Cardiac fibroblast (primary cell): ENCODE measurements at regions not wholly inside any gene's neighbourhood (a gene's known extent, or its start where the extent isn't known, plus 50 kb on each side); places are given as distances from the start of the nearest gene placed in this dataset.
A peak's percentile ranks its signal among the peaks of the same experiment; 100 is the strongest.

Source experiments
- DNase-seq, 2 donors: peaks; one replicate each; pipeline versions ENCODE4 v3.0.0 to v3.0.0-alpha.2; 2010; ENCODE audit warnings: low read depth in 2 of 2
- H3K4me3 ChIP-seq, 2 donors: replicated peaks in 1 of 2; 1 replicate in 1 of 2; 2 replicates in 1 of 2; pipeline ENCODE4 v1.5.1; 2011; ENCODE audit warnings: low read depth in 2 of 2, low read length in 2 of 2, mild to moderate bottlenecking in 2 of 2, moderate library complexity in 1 of 2
- TF ChIP-seq, protein P1 (sequence below): IDR thresholded peaks from one replicate; pipeline ENCODE4 v1.5.1; 2011; ENCODE audit warnings: low read depth, mild to moderate bottlenecking, low read length, inconsistent platforms

- DNase-seq, result peak in 1 of 2 donors; percentile 15
- no peak overlapping the region for H3K4me3 ChIP-seq
- TF ChIP-seq, protein P1, sequence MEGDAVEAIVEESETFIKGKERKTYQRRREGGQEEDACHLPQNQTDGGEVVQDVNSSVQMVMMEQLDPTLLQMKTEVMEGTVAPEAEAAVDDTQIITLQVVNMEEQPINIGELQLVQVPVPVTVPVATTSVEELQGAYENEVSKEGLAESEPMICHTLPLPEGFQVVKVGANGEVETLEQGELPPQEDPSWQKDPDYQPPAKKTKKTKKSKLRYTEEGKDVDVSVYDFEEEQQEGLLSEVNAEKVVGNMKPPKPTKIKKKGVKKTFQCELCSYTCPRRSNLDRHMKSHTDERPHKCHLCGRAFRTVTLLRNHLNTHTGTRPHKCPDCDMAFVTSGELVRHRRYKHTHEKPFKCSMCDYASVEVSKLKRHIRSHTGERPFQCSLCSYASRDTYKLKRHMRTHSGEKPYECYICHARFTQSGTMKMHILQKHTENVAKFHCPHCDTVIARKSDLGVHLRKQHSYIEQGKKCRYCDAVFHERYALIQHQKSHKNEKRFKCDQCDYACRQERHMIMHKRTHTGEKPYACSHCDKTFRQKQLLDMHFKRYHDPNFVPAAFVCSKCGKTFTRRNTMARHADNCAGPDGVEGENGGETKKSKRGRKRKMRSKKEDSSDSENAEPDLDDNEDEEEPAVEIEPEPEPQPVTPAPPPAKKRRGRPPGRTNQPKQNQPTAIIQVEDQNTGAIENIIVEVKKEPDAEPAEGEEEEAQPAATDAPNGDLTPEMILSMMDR, result no peak
These were observed 90.8 kb upstream of the NEURL1B start for GRCh38 chr5:172550096-172550765.

DNA sequence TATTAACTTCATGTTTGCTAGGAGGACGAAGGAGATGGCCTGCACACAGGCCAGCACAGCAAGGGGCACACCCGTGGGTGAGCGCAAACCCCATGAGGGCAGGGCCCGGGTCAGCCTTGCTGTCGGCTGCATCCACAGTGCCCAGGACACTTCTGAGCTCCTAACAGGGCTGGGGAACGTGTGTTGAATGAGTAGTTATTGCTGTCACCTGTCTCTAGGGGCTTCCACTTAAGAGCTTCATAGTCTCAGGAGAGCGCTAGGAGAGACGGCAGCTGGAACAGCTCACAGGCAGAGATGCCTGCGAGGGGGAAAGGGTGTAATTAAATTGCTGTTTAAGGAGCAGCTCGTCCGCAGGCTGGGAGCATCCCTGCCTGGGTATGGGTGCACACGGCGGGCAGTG, 91.4 kb upstream of the NEURL1B start:
- H3K4me3 ChIP-seq, result no peak overlapping the region
- DNase-seq, result no peak
- TF ChIP-seq, protein P1, result no peak

DNA sequence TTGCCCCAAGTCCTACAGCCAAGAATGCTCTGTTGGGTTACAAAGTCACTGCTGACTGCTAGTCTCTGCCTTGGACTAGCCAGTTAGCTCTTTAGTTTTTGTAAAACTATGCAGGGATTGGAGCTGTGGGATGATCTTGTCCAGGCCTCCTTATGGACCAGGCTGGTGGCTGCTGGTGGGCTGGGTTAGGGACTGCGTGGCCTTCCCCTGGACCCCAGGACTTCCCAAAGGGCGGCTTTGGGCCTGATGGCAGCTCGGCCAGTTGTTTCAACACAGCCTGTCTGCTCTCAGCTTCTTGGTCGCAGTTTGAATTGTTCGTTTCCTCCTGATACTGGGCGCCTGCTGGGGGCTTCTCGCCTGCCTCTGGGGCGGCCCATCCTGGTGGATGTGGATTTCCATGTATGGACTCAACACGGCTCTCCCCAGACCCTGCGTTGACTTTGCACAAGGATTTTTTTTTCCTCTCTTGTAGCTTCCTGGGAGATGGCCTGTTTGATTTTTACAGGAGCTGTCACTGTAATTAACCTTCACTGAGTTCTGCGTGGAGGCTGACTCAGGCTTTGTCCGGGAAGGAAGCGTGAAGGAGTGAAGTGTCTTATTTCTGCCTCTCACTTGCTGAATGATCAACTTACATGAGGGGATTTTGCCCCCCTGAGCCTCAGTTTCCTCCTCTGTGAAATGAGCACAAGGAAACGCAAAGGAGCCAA, 91.9 kb upstream of the NEURL1B start:
- H3K4me3 ChIP-seq, result no peak overlapping the region
- TF ChIP-seq, protein P1, result no peak
- no peak for DNase-seq

GRCh38 chr5:172548311-172548731, 92.7 kb upstream of the NEURL1B start:
- H3K4me3 ChIP-seq, result no peak overlapping the region
- no peak for DNase-seq
- TF ChIP-seq, protein P1, result no peak

- H3K4me3 ChIP-seq, result no peak overlapping the region
- DNase-seq, result no peak
- TF ChIP-seq, protein P1, result no peak
These were observed 91.9 kb upstream of the SH3PXD2B start for GRCh38 chr5:172546196-172546595.

DNA sequence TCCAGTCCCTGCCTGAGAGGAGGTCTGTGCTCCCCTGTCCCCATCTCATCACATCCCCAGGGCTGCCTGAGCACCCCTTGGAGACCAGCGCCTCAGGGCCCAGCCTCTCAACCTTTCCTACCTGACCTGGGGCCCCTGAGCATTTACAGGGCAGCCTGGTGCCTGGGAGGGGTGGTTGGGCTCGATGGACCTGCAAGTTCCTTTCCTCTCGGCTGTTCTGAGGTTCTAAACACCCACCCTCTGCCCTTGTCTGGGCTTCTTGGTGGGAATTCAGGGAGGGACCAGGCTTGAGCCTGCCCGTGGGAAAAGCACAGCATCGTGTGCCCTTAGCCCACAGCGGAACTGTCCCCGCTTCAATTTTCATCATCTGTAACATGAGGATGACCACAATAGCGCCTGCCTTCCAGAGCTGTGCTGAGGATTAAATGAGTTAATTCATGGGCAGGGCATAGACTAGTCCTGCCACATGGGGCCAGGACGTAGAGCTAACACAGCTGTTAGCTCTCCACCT, 91.0 kb upstream of the SH3PXD2B start:
- TF ChIP-seq, protein P1, result no peak
- DNase-seq, result no peak
- H3K4me3 ChIP-seq, result no peak overlapping the region
